ENCODE measurements at regions not wholly inside any gene's neighbourhood (a gene's known extent, or its start where the extent isn't known, plus 50 kb on each side); places are given as distances from the start of the nearest gene placed in this dataset.

DNA sequence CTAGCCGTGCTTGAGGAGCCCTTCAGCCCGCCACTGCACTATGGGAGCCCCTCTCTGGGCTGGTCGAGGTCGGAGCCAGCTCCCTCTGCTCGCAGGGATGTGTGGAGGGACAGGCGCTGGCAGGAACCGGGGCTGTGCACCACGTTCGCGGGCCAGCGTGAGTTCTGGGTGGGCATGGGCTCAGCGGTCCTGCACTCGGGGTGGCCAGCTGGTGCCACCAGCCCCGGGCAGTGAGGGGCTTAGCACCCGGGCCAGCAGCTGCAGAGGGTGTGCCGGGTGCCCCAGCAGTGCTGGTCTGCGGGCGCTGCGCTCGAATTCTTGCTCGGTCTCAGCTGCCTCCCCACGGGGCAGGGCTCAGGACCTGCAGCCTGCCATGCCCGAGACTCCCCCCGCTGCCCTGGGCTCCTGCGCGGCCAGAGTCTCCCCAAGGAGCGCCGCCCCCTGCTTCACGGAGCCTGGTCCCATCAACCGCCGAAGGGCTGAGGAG, 90.8 kb upstream of the NRG3 start:
- no peaks in the 10 kb centered on the region for H3K36me3 ChIP-seq
- no peak overlapping the region for H3K4me3 ChIP-seq
- WGBS, 4 donors: 86 to 91% (median 88%) methylated on average over 13 to 31 of the region's 31 CpGs
- no peaks in the 10 kb centered on the region for H3K4me1 ChIP-seq
- DNase-seq (peak in 1 of 5 donors; percentile 6), ATAC-seq (no peak)
- no peaks in the 10 kb centered on the region for H3K27me3 ChIP-seq
- intact Hi-C loops (cut with DNase I): no loop called here
- TF ChIP-seq POLR2A (IDR thresholded peaks at IDR 0.05) (no peak), CTCF (IDR thresholded peaks at IDR 0.05) (no peak)
- H3K9me3 ChIP-seq: peaks cover 0 to 9% (median 0%) of the 10 kb centered on the region in 12 donors
- no peak overlapping the region for H3K27ac ChIP-seq

DNA sequence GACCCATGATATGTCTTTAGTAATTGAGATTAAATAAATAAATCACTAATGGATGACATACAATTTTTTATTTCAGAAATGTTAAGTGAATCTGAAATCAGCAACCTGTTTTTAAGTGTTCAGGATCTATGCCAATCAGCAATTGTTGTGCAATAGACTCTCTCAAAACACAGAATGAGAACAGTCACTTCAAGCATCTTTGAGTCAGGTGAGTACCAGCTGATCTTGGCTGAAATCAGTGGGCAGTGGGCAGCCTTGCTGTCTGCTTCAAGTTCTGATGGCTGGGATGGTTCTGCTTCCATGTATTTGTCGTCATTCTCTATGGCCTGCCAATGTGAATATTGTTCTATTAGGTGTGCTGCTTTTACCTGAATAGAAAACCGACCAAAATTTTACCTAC, 82.3 kb upstream of the NRG3 start:
- TF ChIP-seq POLR2A (IDR thresholded peaks at IDR 0.05): no peak
- TF ChIP-seq CTCF (IDR thresholded peaks at IDR 0.05): no peak
- WGBS, 4 donors: 72 to 85% (median 80%) methylated on average over 2 of the region's 2 CpGs
- Histone ChIP-seq H3K36me3 (no peaks in the 10 kb centered on the region), H3K27me3 (no peaks in the 10 kb centered on the region), H3K4me3 (no peak overlapping the region), H3K27ac (no peak overlapping the region), H3K4me1 (no peaks in the 10 kb centered on the region), H3K9me3 (no peaks in the 10 kb centered on the region)
- no peak for DNase-seq
- ATAC-seq: no peak
- intact Hi-C loops (cut with DNase I): no loop called here

DNA sequence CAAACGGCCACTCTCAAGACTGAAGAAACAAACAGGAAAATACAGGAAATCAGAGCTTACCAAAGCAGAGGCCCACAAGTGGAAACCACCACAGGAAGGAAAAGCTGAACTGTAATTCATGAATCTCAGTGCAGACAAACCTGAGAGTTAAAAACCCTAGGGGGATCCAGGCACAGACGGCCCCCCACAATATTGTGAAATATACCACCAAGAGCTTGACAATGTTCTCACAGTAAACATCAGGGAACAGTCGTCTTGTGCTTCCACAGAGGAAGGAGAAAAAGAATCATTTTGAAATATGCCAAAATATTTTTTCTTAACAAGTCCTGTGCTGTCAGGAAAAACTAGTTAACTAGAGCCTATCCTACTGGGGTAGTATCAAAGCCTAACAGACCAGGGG, 68.2 kb upstream of the NRG3 start:
- WGBS, 4 donors: 40 to 57% (median 46%) methylated on average over 3 of the region's 3 CpGs
- Histone ChIP-seq H3K4me1 (no peaks in the 10 kb centered on the region), H3K27ac (no peak overlapping the region), H3K4me3 (no peak overlapping the region), H3K27me3 (no peaks in the 10 kb centered on the region), H3K36me3 (no peaks in the 10 kb centered on the region), H3K9me3 (peaks cover 0 to 47% (median 25%) of the 10 kb centered on the region in 12 donors)
- no peak for TF ChIP-seq CTCF (IDR thresholded peaks at IDR 0.05)
- TF ChIP-seq POLR2A (IDR thresholded peaks at IDR 0.05): no peak
- ATAC-seq (no peak), DNase-seq (no peak)
- intact Hi-C loops (cut with DNase I): no loop called here

DNA sequence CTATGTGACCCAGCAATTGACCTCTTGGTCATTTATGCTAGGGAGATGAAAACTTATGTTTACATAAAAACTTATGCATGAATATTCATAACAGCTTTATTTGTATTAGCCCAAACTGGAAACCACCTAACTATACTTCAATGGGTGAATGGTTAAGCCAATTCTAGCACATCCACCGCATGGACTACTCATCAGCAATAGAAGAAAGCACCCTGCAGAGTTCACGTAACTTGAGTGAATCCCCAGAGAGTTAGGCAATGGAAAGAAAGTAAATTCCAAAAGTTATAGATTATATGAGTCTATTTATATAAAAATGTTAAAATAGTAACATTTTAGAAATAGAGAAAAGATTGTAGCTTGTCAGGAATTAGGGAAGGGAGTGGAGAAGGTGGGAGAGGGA, 60.2 kb upstream of the NRG3 start:
- H3K27ac ChIP-seq: no peak overlapping the region
- H3K36me3 ChIP-seq: no peaks in the 10 kb centered on the region
- no peaks in the 10 kb centered on the region for H3K4me1 ChIP-seq
- H3K9me3 ChIP-seq: peaks cover 0 to 28% (median 13%) of the 10 kb centered on the region in 12 donors
- H3K4me3 ChIP-seq: no peak overlapping the region
- no peaks in the 10 kb centered on the region for H3K27me3 ChIP-seq
- ATAC-seq (no peak), DNase-seq (no peak)
- TF ChIP-seq POLR2A (IDR thresholded peaks at IDR 0.05) (no peak), CTCF (IDR thresholded peaks at IDR 0.05) (no peak)
- intact Hi-C loops (cut with DNase I): no loop called here
- WGBS, 4 donors: 64 to 78% (median 68%) methylated on average over 2 of the region's 2 CpGs
